CD4-positive, alpha-beta T cell (primary cell): ENCODE measurements at regions not wholly inside any gene's neighbourhood (a gene's known extent, or its start where the extent isn't known, plus 50 kb on each side); places are given as distances from the start of the nearest gene placed in this dataset.

ENCODE experiments used
- ATAC-seq: fragments of 200-7000 bp; cut with Tn5 transposase; one replicate; pipeline ENCODE4 v1.10.0; 2022; ENCODE audit warnings: mild to moderate bottlenecking; ENCODE audit not compliant: poor library complexity
- CTCF ChIA-PET: fragments of 350-600 bp; sonication (Branson Sonifier 250); formaldehyde crosslinking; loops from one replicate; lab custom pipeline; 2021; ENCODE audit warnings: antibody characterized with exemption, inconsistent platforms; lab: Charles Lee
- POLR2A ChIA-PET: fragments of 350-600 bp; sonication (Branson Sonifier 250); formaldehyde crosslinking; loops from one replicate; lab custom pipeline; 2021; ENCODE audit warnings: antibody characterized with exemption, inconsistent platforms; lab: Charles Lee
- DNase-seq, 14 experiments: peaks; one replicate each; pipeline ENCODE4 v3.0.0-alpha.2; 2013 to 2020; ENCODE audit warnings: mixed read lengths in 2 of 14
- H3K27ac ChIP-seq, 2 donors: one replicate each; pipeline versions ENCODE4 v1.5.1 to v1.7.0; 2013; ENCODE audit warnings: low read length in 2 of 2, low read depth in 1 of 2, mild to moderate bottlenecking in 1 of 2
- H3K27me3 ChIP-seq, 2 experiments: 1 replicate in 1 of 2; 2 replicates in 1 of 2; pipeline versions ENCODE4 v1.6.1 to v1.7.0; 2013; ENCODE audit warnings: low read length in 2 of 2, control low read depth in 1 of 2, mild to moderate bottlenecking in 1 of 2, moderate library complexity in 1 of 2; ENCODE audit not compliant: insufficient read depth in 2 of 2, control insufficient read depth in 1 of 2
- H3K36me3 ChIP-seq: one replicate; pipeline ENCODE4 v1.6.1; 2013; ENCODE audit warnings: low read length, control low read depth; ENCODE audit not compliant: insufficient read depth
- H3K4me1 ChIP-seq: one replicate; pipeline ENCODE4 v1.6.1; 2013; ENCODE audit warnings: low read length, control low read depth; ENCODE audit not compliant: insufficient read depth
- H3K4me3 ChIP-seq: one replicate; pipeline ENCODE4 v1.5.1; 2013; ENCODE audit warnings: mild to moderate bottlenecking, low read length, moderate library complexity
- H3K9me3 ChIP-seq, 2 experiments: 1 replicate in 1 of 2; 2 replicates in 1 of 2; pipeline versions ENCODE4 v1.6.1 to v1.7.0; 2013; ENCODE audit warnings: low read length in 2 of 2, mild to moderate bottlenecking in 2 of 2, control low read depth in 1 of 2, moderate library complexity in 1 of 2; ENCODE audit not compliant: control insufficient read depth in 1 of 2, insufficient read depth in 1 of 2
- H3K27ac Mint-ChIP-seq: one replicate; pipeline ENCODE4 v1.8.0; 2020; ENCODE audit warnings: mixed read lengths
- H3K27me3 Mint-ChIP-seq: one replicate; pipeline ENCODE4 v1.8.0; 2021; ENCODE audit warnings: mixed read lengths
- H3K36me3 Mint-ChIP-seq: one replicate; pipeline ENCODE4 v1.8.0; 2021; ENCODE audit warnings: low read depth, mixed read lengths
- H3K4me1 Mint-ChIP-seq: one replicate; pipeline ENCODE4 v1.8.0; 2021; ENCODE audit warnings: low read depth, mixed read lengths
- H3K4me3 Mint-ChIP-seq: one replicate; pipeline ENCODE4 v1.8.0; 2020; ENCODE audit warnings: mild to moderate bottlenecking, mixed read lengths
- H3K9me3 Mint-ChIP-seq: one replicate; pipeline ENCODE4 v1.8.0; 2020; ENCODE audit warnings: mixed read lengths
- intact Hi-C, 2 experiments: fragments of 100-400 bp; cut with DNase I in 1 of 2; cut with micrococcal nuclease in 1 of 2; formaldehyde crosslinking; loops; one replicate each; pipeline versions ENCODE4 v1.15.1 to v1.9.0; 2023 to 2025; cut with DNase I, micrococcal nuclease
- TF ChIP-seq, protein P1 (sequence below): fragments of 200-600 bp; IDR thresholded peaks from one replicate; pipeline ENCODE4 v1.8.0; 2022; ENCODE audit warnings: antibody characterized with exemption, mild to moderate bottlenecking

DNA sequence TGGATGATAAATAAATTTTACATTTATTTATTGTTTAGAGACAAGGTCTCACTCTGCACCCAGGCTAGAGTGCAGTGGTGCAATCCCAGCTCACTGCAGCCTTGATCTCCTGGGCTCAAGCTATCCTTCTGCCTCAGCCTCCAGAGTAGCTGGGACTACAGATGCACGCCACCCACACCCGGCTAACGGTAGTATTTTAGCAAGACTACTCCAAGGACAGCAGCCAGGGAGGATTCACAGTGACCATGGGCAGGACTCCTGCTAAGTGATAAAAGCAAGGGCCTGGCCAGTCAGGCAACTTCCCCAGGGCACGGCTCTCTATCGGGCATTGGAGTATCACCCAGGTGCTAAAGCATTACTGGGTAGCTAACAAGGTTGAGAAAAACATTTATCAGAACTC is 55.4 kb downstream of the ARL6IP4 start:
- intact Hi-C loops, result no loop called here
- no peaks in the 10 kb centered on the region for H3K9me3 Mint-ChIP-seq
- POLR2A ChIA-PET, result interaction anchor here (0.6 to 1.9 kb wide), 2 partner anchors 13 to 39 kb away, joined by 3 to 5 read pairs; no protein-coding TSS in a partner anchor
- ATAC-seq (no peak), DNase-seq (no peak)
- H3K27me3 ChIP-seq, result no peaks in the 10 kb centered on the region
- no peaks in the 10 kb centered on the region for H3K9me3 ChIP-seq
- H3K4me1 Mint-ChIP-seq, result peaks cover 36% of the 10 kb centered on the region
- peaks cover 25% of the 10 kb centered on the region for H3K36me3 Mint-ChIP-seq
- H3K4me1 ChIP-seq, result peaks cover 18% of the 10 kb centered on the region
- no peak overlapping the region for H3K4me3 Mint-ChIP-seq
- CTCF ChIA-PET, result no interaction called here
- H3K27ac ChIP-seq, result no peak overlapping the region
- H3K27ac Mint-ChIP-seq, result no peak overlapping the region
- no peaks in the 10 kb centered on the region for H3K27me3 Mint-ChIP-seq
- TF ChIP-seq, protein P1, sequence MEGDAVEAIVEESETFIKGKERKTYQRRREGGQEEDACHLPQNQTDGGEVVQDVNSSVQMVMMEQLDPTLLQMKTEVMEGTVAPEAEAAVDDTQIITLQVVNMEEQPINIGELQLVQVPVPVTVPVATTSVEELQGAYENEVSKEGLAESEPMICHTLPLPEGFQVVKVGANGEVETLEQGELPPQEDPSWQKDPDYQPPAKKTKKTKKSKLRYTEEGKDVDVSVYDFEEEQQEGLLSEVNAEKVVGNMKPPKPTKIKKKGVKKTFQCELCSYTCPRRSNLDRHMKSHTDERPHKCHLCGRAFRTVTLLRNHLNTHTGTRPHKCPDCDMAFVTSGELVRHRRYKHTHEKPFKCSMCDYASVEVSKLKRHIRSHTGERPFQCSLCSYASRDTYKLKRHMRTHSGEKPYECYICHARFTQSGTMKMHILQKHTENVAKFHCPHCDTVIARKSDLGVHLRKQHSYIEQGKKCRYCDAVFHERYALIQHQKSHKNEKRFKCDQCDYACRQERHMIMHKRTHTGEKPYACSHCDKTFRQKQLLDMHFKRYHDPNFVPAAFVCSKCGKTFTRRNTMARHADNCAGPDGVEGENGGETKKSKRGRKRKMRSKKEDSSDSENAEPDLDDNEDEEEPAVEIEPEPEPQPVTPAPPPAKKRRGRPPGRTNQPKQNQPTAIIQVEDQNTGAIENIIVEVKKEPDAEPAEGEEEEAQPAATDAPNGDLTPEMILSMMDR, result no peak
- H3K36me3 ChIP-seq, result peaks cover 11% of the 10 kb centered on the region
- no peak overlapping the region for H3K4me3 ChIP-seq

DNA sequence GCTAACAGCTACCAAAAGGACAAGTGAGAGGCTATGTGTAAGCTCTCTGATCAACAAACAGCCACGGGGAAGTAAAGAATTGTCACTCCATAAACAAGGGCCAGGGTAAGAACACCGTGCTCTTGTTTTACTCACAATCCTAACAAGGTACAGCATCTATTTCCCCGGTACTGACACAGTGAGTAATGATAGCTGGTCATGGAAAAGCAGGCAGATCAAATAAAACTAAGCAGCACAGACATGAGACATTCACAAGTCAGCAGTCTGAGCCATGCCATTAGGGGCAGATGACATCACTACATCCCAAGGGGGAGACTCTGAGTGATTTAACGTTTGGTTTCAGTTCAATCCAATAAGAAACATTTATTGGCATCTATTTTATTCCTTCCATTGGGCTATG is 54.4 kb downstream of the ARL6IP4 start:
- CTCF ChIA-PET, result no interaction called here
- Mint-ChIP-seq H3K36me3 (peaks cover 32% of the 10 kb centered on the region), H3K9me3 (no peaks in the 10 kb centered on the region), H3K4me1 (peaks cover 36% of the 10 kb centered on the region), H3K27me3 (no peaks in the 10 kb centered on the region), H3K27ac (peak overlapping the region; percentile 67), H3K4me3 (no peak overlapping the region)
- Histone ChIP-seq H3K27me3 (no peaks in the 10 kb centered on the region), H3K27ac (no peak overlapping the region), H3K9me3 (no peaks in the 10 kb centered on the region), H3K36me3 (peaks cover 11% of the 10 kb centered on the region), H3K4me1 (peaks cover 18% of the 10 kb centered on the region), H3K4me3 (no peak overlapping the region)
- TF ChIP-seq, protein P1, result no peak
- POLR2A ChIA-PET, result interaction anchor here (1.2 to 1.9 kb wide), 3 partner anchors 9 to 198 kb away, joined by 3 to 5 read pairs (median 4); partner anchors contain the start of genes MPHOSPH9 and MTRFR
- ATAC-seq (peak; percentile 77), DNase-seq (peak in 1 of 14 experiments; percentile 24)
- intact Hi-C loops, result no loop called here

DNA sequence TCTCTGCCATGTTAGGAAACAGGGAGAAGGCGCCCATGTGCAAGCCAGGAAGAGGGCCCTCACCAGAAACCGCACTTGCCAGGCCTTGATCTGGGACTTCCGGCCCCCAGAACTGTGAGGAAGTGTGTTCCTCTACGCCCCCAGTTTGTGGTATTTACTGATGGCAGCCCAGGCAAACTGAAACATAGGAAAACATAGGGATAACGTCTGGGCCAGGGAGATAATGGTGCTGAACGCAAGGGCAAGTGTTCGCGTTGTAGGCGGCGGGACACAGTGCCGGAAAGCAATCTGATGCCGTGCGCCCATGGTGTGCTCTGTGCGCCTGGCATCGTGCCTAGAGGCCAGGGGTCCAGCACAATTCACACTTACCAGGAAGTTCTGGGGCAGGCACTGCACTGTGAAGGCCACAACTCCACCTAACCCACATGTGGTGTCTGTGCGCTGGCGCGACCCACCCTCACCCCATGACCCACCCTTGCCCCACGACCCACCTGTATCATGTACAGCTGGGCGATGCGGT is 53.6 kb downstream of the ARL6IP4 start:
- CTCF ChIA-PET, result no interaction called here
- no peaks in the 10 kb centered on the region for H3K27me3 Mint-ChIP-seq
- H3K4me1 Mint-ChIP-seq, result peaks cover 41% of the 10 kb centered on the region
- TF ChIP-seq, protein P1, result no peak
- H3K4me3 Mint-ChIP-seq, result peak overlapping the region; percentile 46
- Histone ChIP-seq H3K36me3 (peaks cover 17% of the 10 kb centered on the region), H3K9me3 (no peaks in the 10 kb centered on the region), H3K4me1 (peaks cover 18% of the 10 kb centered on the region), H3K27ac (no peak overlapping the region), H3K4me3 (no peak overlapping the region), H3K27me3 (no peaks in the 10 kb centered on the region)
- no peaks in the 10 kb centered on the region for H3K9me3 Mint-ChIP-seq
- intact Hi-C loops, result no loop called here
- POLR2A ChIA-PET, result interaction anchor here (1.2 to 2.5 kb wide), 3 partner anchors 10 to 199 kb away, joined by 3 to 10 read pairs (median 4); partner anchors contain the start of genes MPHOSPH9 and MTRFR
- ATAC-seq, result peak; percentile 37
- H3K27ac Mint-ChIP-seq, result peak overlapping the region; percentile 67
- peaks cover 40% of the 10 kb centered on the region for H3K36me3 Mint-ChIP-seq
- DNase-seq, result peak in 3 of 14 experiments; percentile 14 to 19 (median 17)
